ENCODE measurements at regions not wholly inside any gene's neighbourhood (a gene's known extent, or its start where the extent isn't known, plus 50 kb on each side); places are given as distances from the start of the nearest gene placed in this dataset.
"Not testable (repeated sequence)": the region's sequence is repeated elsewhere in the genome, so short reads cannot be mapped to it uniquely, and the experiment has no call there.

GRCh38 chr9:80970377-80970776 is 719.0 kb downstream of the TLE1 start:
- DNase-seq = not testable (repeated sequence)

GRCh38 chr9:80968611-80969010 is 720.7 kb downstream of the TLE1 start:
- DNase-seq = no peak

- DNase-seq = no peak
Measured at GRCh38 chr9:80964914-80965313, 724.4 kb downstream of the TLE1 start.

GRCh38 chr9:80964374-80964773 is 725.0 kb downstream of the TLE1 start:
- no peak for DNase-seq

GRCh38 chr9:80957801-80958200 is 731.5 kb downstream of the TLE1 start:
- DNase-seq = no peak

- no peak for DNase-seq
Measured at GRCh38 chr9:80954521-80954920, 734.8 kb downstream of the TLE1 start.

- no peak for DNase-seq
Measured at GRCh38 chr9:80952363-80952922, 736.9 kb downstream of the TLE1 start.

GRCh38 chr9:80951675-80952074 is 737.7 kb downstream of the TLE1 start:
- no peak for DNase-seq

GRCh38 chr9:80948876-80949275 is 740.5 kb downstream of the TLE1 start:
- DNase-seq = no peak

GRCh38 chr9:80948066-80948465 is 741.3 kb downstream of the TLE1 start:
- no peak for DNase-seq

GRCh38 chr9:80946496-80947170 is 742.7 kb downstream of the TLE1 start:
- DNase-seq = no peak

GRCh38 chr9:80945436-80945835 is 743.9 kb downstream of the TLE1 start:
- DNase-seq = no peak

GRCh38 chr9:80937645-80938044 is 751.7 kb downstream of the TLE1 start:
- no peak for DNase-seq

GRCh38 chr9:80934095-80934494 is 755.3 kb downstream of the TLE1 start:
- no peak for DNase-seq

- DNase-seq = no peak
Measured at GRCh38 chr9:80932947-80933780, 756.2 kb downstream of the TLE1 start.

- no peak for DNase-seq
Measured at GRCh38 chr9:80932181-80932580, 757.2 kb downstream of the TLE1 start.

- DNase-seq = no peak
Measured at GRCh38 chr9:80931163-80931562, 758.2 kb downstream of the TLE1 start.

GRCh38 chr9:80928697-80929096 is 760.6 kb downstream of the TLE1 start:
- DNase-seq = no peak

- DNase-seq = no peak
Measured at GRCh38 chr9:80926611-80927010, 762.7 kb downstream of the TLE1 start.

GRCh38 chr9:80922544-80922943 is 766.8 kb downstream of the TLE1 start:
- DNase-seq = no peak

GRCh38 chr9:80906728-80907127 is 782.6 kb downstream of the TLE1 start:
- DNase-seq = no peak

- DNase-seq = no peak
Measured at GRCh38 chr9:80899208-80899607, 790.1 kb downstream of the TLE1 start.

GRCh38 chr9:80893190-80893589 is 796.2 kb downstream of the TLE1 start:
- DNase-seq = no peak

- no peak for DNase-seq
Measured at GRCh38 chr9:80892703-80893102, 796.6 kb downstream of the TLE1 start.
